GM23338 (cell line): ENCODE measurements at regions not wholly inside any gene's neighbourhood (a gene's known extent, or its start where the extent isn't known, plus 50 kb on each side); places are given as distances from the start of the nearest gene placed in this dataset.

Experiments used
- ATAC-seq: fragments of 200-7000 bp; cut with Tn5 transposase; 3 replicates; pipeline ENCODE4 v1.9.1; 2020
- DNase-seq: peaks from one replicate; pipeline ENCODE4 v3.0.0-alpha.2; 2015; ENCODE audit warnings: low spot score
- H2AFZ ChIP-seq: fragments of 200-600 bp; sonication (generic); 2 replicates; pipeline ENCODE4 v1.8.0; 2016; ENCODE audit warnings: antibody characterized with exemption, mild to moderate bottlenecking, moderate library complexity
- H3F3A ChIP-seq: fragments of 200-600 bp; sonication (generic); replicated peaks from 2 replicates; pipeline ENCODE4 v1.8.0; 2017; ENCODE audit warnings: antibody characterized with exemption, mixed run types, low read depth
- H3K27ac ChIP-seq: fragments of 200-600 bp; sonication (generic); 2 replicates; pipeline ENCODE4 v1.6.1; 2016; ENCODE audit warnings: low read depth
- H3K27me3 ChIP-seq: fragments of 200-600 bp; sonication (generic); 2 replicates; pipeline ENCODE4 v1.8.0; 2016; ENCODE audit warnings: mild to moderate bottlenecking, mixed run types, moderate library complexity; ENCODE audit not compliant: insufficient read depth
- H3K36me3 ChIP-seq: fragments of 200-600 bp; sonication (generic); 2 replicates; pipeline ENCODE4 v1.8.0; 2016; ENCODE audit warnings: mild to moderate bottlenecking; ENCODE audit not compliant: insufficient read depth
- H3K4me1 ChIP-seq: fragments of 200-600 bp; sonication (generic); 2 replicates; pipeline ENCODE4 v1.8.0; 2016; ENCODE audit warnings: mild to moderate bottlenecking, moderate library complexity; ENCODE audit not compliant: insufficient read depth
- H3K4me2 ChIP-seq: fragments of 200-600 bp; sonication (generic); 2 replicates; pipeline ENCODE4 v1.7.1; 2017; ENCODE audit warnings: mixed run types
- H3K4me3 ChIP-seq: fragments of 200-600 bp; sonication (generic); 2 replicates; pipeline ENCODE4 v1.6.1; 2016; ENCODE audit warnings: mixed run types
- H3K79me2 ChIP-seq: fragments of 200-600 bp; sonication (generic); replicated peaks from 2 replicates; pipeline ENCODE4 v1.8.0; 2017; ENCODE audit warnings: mild to moderate bottlenecking; ENCODE audit not compliant: insufficient read depth
- H3K9me2 ChIP-seq: fragments of 200-600 bp; sonication (generic); 2 replicates; pipeline ENCODE4 v1.8.0; 2017; ENCODE audit not compliant: insufficient read depth
- H4K20me1 ChIP-seq: fragments of 200-600 bp; sonication (generic); replicated peaks from 2 replicates; pipeline ENCODE4 v1.8.0; 2017; ENCODE audit warnings: mild to moderate bottlenecking; ENCODE audit not compliant: insufficient read depth
- H3K27ac Mint-ChIP-seq: 2 replicates; pipeline ENCODE4 v1.8.0; 2020; ENCODE audit warnings: inconsistent platforms, mild to moderate bottlenecking, moderate library complexity, mixed read lengths
- H3K27me3 Mint-ChIP-seq: 3 replicates; pipeline ENCODE4 v1.8.0; 2022; ENCODE audit warnings: low read depth, mild to moderate bottlenecking, moderate library complexity, mixed read lengths, inconsistent platforms; ENCODE audit not compliant: insufficient read depth, poor library complexity
- H3K36me3 Mint-ChIP-seq: 3 replicates; pipeline ENCODE4 v1.8.0; 2021; ENCODE audit warnings: low read depth, mild to moderate bottlenecking, inconsistent platforms, moderate library complexity, mixed read lengths
- H3K4me1 Mint-ChIP-seq: 3 replicates; pipeline ENCODE4 v1.8.0; 2020; ENCODE audit warnings: mild to moderate bottlenecking, inconsistent platforms, mixed read lengths
- H3K4me3 Mint-ChIP-seq: 3 replicates; pipeline ENCODE4 v1.8.0; 2021; ENCODE audit warnings: moderate library complexity, mild to moderate bottlenecking, inconsistent platforms, mixed read lengths
- H3K9me3 Mint-ChIP-seq: 3 replicates; pipeline ENCODE4 v1.8.0; 2020; ENCODE audit warnings: moderate library complexity, mild to moderate bottlenecking, inconsistent platforms, mixed read lengths
- CREB1 ChIP-seq: fragments of 250-450 bp; sonication (Bioruptor Pico); IDR thresholded peaks from 2 replicates; pipeline ENCODE4 v1.5.0; 2020; ENCODE audit warnings: low read depth, mild to moderate bottlenecking, moderate library complexity
- EZH2 ChIP-seq: fragments of 200-600 bp; sonication (generic); IDR thresholded peaks from one replicate; pipeline ENCODE4 v1.8.0; 2017; ENCODE audit warnings: antibody characterized with exemption, mild to moderate bottlenecking, low read depth; ENCODE audit not compliant: unreplicated experiment
- EZH2phosphoT487 ChIP-seq: fragments of 200-600 bp; sonication (generic); IDR thresholded peaks from one replicate; pipeline ENCODE4 v1.8.1; 2018; ENCODE audit warnings: antibody characterized with exemption; ENCODE audit not compliant: unreplicated experiment
- JUNB ChIP-seq: IDR thresholded peaks from one replicate; pipeline ENCODE4 v1.6.1; 2016; ENCODE audit warnings: antibody characterized with exemption; ENCODE audit not compliant: unreplicated experiment
- NANOG ChIP-seq: IDR thresholded peaks from 2 replicates; pipeline ENCODE4 v1.6.1; 2016; ENCODE audit warnings: antibody characterized with exemption, borderline replicate concordance
- POLR2AphosphoS5 ChIP-seq: IDR thresholded peaks from 2 replicates; pipeline ENCODE4 v1.6.1; 2016; ENCODE audit warnings: antibody characterized with exemption, low read depth
- STAT1 ChIP-seq: IDR thresholded peaks from one replicate; pipeline ENCODE4 v1.6.1; 2016; ENCODE audit warnings: antibody characterized with exemption; ENCODE audit not compliant: unreplicated experiment
- ZNF114 ChIP-seq: fragments of 250-450 bp; sonication (Bioruptor Pico); IDR thresholded peaks from 2 replicates; pipeline ENCODE4 v1.5.0; 2020; ENCODE audit warnings: mild to moderate bottlenecking, moderate library complexity
- ZNF331 ChIP-seq: fragments of 250-450 bp; sonication (Bioruptor Pico); IDR thresholded peaks from 2 replicates; pipeline ENCODE4 v1.5.0; 2020; ENCODE audit warnings: low read depth, mild to moderate bottlenecking, moderate library complexity
- TF ChIP-seq, protein P1 (sequence below), 2 experiments: fragments of 200-600 bp in 1 of 2; sonication (generic) in 1 of 2; conservative IDR thresholded peaks; 2 replicates each; pipeline versions ENCODE4 v1.5.1 to v1.6.1; 2016 to 2017; ENCODE audit warnings: antibody characterized with exemption in 2 of 2, low read depth in 2 of 2, mild to moderate bottlenecking in 2 of 2, moderate library complexity in 1 of 2
- TF ChIP-seq, protein P2 (sequence below): IDR thresholded peaks from 2 replicates; pipeline ENCODE4 v1.6.1; 2016; ENCODE audit warnings: antibody characterized with exemption
- TF ChIP-seq, protein P3 (sequence below): IDR thresholded peaks from one replicate; pipeline ENCODE4 v1.6.1; 2018; ENCODE audit warnings: antibody characterized with exemption; ENCODE audit not compliant: unreplicated experiment

DNA sequence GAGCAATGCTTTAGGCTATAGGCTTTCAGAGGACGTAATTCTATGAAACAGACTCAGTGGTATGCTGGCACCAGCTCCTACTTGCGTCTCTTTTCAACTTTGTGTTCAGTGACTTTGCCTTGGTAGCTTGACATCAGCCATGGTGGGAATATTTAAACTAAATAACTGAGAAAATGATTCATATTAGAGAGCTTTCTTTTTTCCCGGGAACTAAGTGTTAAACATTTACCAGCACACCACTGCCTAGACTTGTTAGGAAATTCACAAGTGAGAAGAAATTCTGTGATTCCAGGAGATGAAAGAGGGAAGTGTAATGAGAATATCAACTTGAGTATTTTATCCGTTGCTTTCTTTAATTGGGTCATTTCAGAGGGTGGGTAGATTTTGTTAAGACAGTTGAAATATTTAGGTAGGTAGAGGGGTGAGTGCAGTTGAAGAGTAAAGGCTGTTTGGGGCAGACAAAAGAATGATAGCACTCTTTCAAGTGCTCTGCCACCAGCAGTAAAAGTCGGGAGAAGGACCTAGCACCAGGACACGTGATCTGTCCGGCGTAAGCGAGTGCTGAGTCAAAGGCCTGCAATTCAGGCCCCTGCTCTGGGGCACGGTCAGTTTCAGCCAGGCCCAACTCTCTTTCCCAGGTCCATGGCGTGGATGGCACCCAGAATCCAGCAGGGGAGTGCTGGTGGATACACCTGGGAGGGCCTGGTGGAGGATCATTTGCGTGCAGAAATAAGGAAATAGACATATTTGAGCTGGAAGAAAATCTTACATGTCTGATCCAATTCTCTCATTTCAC is 206.3 kb downstream of the SNX10 start:
- no peaks in the 10 kb centered on the region; the same call in 2 of the 3 replicates for H3K4me1 Mint-ChIP-seq
- Histone ChIP-seq H3K27me3 (no peaks in the 10 kb centered on the region), H3K4me3 (no peak overlapping the region), H3F3A (no peaks in the 10 kb centered on the region), H3K36me3 (no peaks in the 10 kb centered on the region), H3K4me2 (no peak overlapping the region), H3K79me2 (no peaks in the 10 kb centered on the region), H2AFZ (peak overlapping the region; percentile 95), H3K4me1 (no peaks in the 10 kb centered on the region), H4K20me1 (no peaks in the 10 kb centered on the region), H3K27ac (no peak overlapping the region), H3K9me2 (no peaks in the 10 kb centered on the region)
- H3K36me3 Mint-ChIP-seq = no peaks in the 10 kb centered on the region
- no peak overlapping the region for H3K27ac Mint-ChIP-seq
- no peak overlapping the region for H3K4me3 Mint-ChIP-seq
- H3K9me3 Mint-ChIP-seq = no peaks in the 10 kb centered on the region
- ATAC-seq (peak; percentile 44; the same call in 2 of the 3 replicates), DNase-seq (no peak)
- peaks cover 6% of the 10 kb centered on the region for H3K27me3 Mint-ChIP-seq
- no peak for TF ChIP-seq ZNF331 (CRISPR knock-in tag)
- TF ChIP-seq CREB1 (CRISPR knock-in tag) = no peak
- TF ChIP-seq, protein P1, sequence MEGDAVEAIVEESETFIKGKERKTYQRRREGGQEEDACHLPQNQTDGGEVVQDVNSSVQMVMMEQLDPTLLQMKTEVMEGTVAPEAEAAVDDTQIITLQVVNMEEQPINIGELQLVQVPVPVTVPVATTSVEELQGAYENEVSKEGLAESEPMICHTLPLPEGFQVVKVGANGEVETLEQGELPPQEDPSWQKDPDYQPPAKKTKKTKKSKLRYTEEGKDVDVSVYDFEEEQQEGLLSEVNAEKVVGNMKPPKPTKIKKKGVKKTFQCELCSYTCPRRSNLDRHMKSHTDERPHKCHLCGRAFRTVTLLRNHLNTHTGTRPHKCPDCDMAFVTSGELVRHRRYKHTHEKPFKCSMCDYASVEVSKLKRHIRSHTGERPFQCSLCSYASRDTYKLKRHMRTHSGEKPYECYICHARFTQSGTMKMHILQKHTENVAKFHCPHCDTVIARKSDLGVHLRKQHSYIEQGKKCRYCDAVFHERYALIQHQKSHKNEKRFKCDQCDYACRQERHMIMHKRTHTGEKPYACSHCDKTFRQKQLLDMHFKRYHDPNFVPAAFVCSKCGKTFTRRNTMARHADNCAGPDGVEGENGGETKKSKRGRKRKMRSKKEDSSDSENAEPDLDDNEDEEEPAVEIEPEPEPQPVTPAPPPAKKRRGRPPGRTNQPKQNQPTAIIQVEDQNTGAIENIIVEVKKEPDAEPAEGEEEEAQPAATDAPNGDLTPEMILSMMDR (conservative IDR thresholded peaks at IDR 0.05; ENCODE audit: low read depth in 2 of 2) = no peak
- no peak for TF ChIP-seq ZNF114 (CRISPR knock-in tag)
- TF ChIP-seq STAT1 = no peak
- TF ChIP-seq POLR2AphosphoS5 = no peak
- no peak for TF ChIP-seq NANOG
- TF ChIP-seq, protein P2, sequence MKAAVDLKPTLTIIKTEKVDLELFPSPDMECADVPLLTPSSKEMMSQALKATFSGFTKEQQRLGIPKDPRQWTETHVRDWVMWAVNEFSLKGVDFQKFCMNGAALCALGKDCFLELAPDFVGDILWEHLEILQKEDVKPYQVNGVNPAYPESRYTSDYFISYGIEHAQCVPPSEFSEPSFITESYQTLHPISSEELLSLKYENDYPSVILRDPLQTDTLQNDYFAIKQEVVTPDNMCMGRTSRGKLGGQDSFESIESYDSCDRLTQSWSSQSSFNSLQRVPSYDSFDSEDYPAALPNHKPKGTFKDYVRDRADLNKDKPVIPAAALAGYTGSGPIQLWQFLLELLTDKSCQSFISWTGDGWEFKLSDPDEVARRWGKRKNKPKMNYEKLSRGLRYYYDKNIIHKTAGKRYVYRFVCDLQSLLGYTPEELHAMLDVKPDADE = no peak

DNA sequence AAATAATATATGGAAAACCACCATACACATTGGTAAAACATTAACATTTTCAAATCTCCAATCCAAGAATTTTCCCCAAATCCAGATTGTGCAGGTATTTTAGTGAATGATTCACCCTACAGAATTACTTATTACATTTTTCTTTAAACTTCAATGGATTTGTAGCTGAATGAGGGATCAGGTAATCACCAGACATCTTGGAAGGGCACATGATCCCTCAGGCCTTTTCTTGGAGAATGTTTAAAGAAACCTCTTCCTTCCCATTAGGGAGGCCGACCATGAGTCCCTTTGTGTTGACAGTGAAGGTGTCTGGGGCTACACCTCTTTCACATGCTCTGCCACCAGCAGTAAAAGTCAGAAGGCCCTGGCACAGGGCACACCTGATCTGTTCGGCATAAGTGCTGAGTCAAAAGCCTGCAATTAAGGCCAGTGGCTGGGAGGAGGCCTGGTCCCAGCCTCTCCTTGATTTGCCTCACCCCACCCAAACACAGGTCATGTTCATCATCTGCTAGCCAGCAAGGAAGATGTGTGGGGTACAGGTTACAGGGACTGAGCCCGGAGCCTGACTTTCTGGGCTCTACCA is 207.7 kb downstream of the SNX10 start:
- peak overlapping the region; percentile 84; the same call in 1 of the 2 replicates for H2AFZ ChIP-seq
- no peaks in the 10 kb centered on the region for H4K20me1 ChIP-seq
- no peaks in the 10 kb centered on the region for H3K79me2 ChIP-seq
- H3K27me3 ChIP-seq = no peaks in the 10 kb centered on the region
- H3K9me3 Mint-ChIP-seq = no peaks in the 10 kb centered on the region
- H3K9me2 ChIP-seq = no peaks in the 10 kb centered on the region
- no peak overlapping the region for H3K4me3 ChIP-seq
- H3K27ac Mint-ChIP-seq = no peak overlapping the region
- H3K4me1 ChIP-seq = no peaks in the 10 kb centered on the region
- H3K4me2 ChIP-seq = no peak overlapping the region
- H3K4me3 Mint-ChIP-seq = no peak overlapping the region
- no peaks in the 10 kb centered on the region for H3K36me3 ChIP-seq
- H3K4me1 Mint-ChIP-seq = no peaks in the 10 kb centered on the region
- H3K27me3 Mint-ChIP-seq = peaks cover 3% of the 10 kb centered on the region
- ATAC-seq (no peak), DNase-seq (no peak)
- no peak overlapping the region for H3K27ac ChIP-seq
- H3K36me3 Mint-ChIP-seq = no peaks in the 10 kb centered on the region
- no peaks in the 10 kb centered on the region for H3F3A ChIP-seq
- TF ChIP-seq EZH2phosphoT487 = no peak
- no peak for TF ChIP-seq JUNB
- no peak for TF ChIP-seq STAT1
- TF ChIP-seq, protein P3, sequence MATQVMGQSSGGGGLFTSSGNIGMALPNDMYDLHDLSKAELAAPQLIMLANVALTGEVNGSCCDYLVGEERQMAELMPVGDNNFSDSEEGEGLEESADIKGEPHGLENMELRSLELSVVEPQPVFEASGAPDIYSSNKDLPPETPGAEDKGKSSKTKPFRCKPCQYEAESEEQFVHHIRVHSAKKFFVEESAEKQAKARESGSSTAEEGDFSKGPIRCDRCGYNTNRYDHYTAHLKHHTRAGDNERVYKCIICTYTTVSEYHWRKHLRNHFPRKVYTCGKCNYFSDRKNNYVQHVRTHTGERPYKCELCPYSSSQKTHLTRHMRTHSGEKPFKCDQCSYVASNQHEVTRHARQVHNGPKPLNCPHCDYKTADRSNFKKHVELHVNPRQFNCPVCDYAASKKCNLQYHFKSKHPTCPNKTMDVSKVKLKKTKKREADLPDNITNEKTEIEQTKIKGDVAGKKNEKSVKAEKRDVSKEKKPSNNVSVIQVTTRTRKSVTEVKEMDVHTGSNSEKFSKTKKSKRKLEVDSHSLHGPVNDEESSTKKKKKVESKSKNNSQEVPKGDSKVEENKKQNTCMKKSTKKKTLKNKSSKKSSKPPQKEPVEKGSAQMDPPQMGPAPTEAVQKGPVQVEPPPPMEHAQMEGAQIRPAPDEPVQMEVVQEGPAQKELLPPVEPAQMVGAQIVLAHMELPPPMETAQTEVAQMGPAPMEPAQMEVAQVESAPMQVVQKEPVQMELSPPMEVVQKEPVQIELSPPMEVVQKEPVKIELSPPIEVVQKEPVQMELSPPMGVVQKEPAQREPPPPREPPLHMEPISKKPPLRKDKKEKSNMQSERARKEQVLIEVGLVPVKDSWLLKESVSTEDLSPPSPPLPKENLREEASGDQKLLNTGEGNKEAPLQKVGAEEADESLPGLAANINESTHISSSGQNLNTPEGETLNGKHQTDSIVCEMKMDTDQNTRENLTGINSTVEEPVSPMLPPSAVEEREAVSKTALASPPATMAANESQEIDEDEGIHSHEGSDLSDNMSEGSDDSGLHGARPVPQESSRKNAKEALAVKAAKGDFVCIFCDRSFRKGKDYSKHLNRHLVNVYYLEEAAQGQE = no peak
- no peak for TF ChIP-seq EZH2
- TF ChIP-seq POLR2AphosphoS5 = no peak
- no peak for TF ChIP-seq NANOG
